Stimulated activated CD4-positive, alpha-beta T cell treated with anti-CD3 and anti-CD28 coated beads, TNF-alpha, amount 100 ng/mL, for 1 hour (primary cell): ENCODE measurements at regions not wholly inside any gene's neighbourhood (a gene's known extent, or its start where the extent isn't known, plus 50 kb on each side); places are given as distances from the start of the nearest gene placed in this dataset.

Source experiments
- DNase-seq, 3 donors: peaks; one replicate each; pipeline ENCODE4 v3.0.0-alpha.2; 2020; ENCODE audit warnings: low read depth in 3 of 3, low spot score in 1 of 3

DNA sequence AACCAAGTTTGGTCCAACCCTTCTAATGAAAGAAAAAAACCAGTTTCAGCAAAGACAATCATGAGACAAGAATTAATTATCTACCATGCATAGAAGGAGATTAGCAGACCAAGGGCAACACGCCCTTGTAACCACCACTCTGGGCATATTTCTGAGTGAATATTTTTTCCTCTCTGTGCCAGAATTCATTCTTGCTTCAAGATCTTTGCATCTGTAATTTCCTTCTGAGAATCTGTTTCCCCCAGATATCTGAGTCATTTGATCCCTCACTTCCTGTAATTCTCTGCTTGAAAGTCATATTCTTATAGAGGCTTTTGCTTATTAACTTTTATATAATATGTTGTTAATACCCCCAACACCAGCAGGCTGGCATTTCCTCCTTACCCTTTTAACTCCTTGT lies 243.7 kb downstream of the SLC16A7 start:
- DNase-seq = no peak

DNA sequence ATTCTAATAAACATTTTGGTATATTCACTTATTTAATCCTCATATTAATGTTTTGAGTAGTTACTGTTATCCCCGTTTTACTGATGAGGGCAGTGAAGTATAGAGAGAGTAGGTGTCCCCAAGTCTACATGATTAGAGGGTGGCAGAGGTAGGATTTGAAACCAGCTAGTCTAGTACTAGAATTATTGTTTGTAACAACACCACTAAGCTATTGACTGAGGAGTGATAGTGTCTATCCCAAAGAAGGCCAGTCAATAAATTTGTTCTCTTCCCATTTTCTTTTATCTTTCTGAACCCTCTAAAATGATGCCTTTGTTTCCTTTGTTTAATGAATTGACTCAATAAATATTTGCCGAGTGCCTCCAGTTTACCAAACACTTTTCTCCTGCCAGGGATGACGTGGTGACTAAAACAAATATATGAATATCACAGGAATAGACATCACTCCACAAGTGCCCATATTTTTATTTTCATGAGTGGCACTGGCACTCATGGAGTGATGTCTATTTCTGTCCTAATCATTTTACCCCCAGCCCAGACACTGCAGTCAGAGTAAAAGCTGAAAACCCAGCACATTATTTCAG lies 247.5 kb downstream of the SLC16A7 start:
- DNase-seq = no peak

DNA sequence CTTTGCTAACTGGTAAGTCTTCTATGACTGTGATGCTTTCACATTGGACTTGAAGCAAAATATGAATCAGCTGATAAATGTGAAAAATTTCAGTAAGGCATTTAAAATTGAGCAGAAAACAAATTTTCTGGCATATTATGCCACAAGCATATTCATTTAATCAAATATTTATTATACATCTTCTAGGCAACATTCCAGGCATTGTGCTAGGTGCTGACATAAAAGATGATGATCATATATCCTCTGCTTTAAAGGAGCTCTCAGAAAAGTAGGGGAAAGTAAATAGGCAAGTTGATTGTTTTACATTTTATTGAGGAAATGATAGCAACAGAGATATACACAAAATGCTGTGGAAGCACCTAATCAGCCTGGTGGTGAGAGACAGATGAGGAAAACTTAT lies 248.9 kb downstream of the SLC16A7 start:
- no peak for DNase-seq

DNA sequence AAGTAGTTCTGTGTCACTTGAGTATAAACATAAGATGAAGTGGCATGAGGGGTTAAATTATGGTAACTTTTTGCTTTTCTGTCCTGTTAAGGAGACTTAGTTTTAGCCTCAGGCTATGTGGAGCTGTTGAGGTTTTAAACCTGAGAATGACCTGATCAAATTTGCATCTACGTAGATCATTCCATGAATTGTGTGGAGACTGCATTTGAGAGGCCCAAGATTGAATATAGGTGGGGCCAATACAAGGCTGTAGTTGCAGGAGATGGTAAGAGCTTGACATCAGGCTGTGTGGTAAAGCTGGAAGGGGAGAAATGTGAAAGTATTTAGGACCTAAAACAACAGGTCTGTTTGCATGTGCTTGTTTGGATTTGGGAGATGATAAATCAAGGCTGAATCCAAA lies 249.5 kb downstream of the SLC16A7 start:
- no peak for DNase-seq

DNA sequence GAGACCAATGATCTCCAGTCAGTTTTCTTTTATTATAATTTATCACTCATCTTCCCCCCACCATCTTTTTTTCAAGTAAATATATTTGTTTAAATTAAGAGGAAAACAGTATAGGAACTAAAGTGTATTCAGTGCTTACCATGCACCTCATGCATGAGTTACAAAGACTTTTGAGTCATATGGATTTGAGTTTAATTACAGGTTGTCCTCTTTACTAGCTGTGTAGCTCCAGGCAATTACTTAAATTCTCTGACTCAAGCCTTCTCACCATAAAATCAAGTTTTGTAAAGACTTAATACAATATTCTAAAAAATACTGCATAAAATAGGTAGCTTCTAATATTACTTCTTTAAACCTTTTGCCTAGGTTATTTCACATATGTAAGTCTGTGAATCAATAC lies 251.3 kb downstream of the SLC16A7 start:
- no peak for DNase-seq

DNA sequence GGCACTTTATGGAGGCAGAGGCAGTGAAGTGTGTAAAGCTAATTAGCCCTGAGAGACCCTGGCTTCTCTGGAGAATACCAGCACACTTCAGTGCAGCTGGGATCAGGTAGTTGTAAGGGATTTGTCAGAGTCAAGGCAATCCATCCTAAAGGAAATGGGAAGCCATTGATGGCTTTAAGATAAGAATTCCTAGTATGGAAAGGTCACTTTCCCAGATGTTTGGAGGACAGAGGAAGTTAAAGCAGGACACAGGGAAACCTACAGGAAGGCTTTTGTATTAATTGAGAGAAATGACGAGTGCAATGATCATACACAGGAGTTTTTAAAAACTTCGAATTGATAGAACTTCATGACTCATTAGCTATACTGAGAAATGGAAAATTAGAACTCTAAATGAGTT lies 254.4 kb downstream of the SLC16A7 start:
- no peak for DNase-seq

DNA sequence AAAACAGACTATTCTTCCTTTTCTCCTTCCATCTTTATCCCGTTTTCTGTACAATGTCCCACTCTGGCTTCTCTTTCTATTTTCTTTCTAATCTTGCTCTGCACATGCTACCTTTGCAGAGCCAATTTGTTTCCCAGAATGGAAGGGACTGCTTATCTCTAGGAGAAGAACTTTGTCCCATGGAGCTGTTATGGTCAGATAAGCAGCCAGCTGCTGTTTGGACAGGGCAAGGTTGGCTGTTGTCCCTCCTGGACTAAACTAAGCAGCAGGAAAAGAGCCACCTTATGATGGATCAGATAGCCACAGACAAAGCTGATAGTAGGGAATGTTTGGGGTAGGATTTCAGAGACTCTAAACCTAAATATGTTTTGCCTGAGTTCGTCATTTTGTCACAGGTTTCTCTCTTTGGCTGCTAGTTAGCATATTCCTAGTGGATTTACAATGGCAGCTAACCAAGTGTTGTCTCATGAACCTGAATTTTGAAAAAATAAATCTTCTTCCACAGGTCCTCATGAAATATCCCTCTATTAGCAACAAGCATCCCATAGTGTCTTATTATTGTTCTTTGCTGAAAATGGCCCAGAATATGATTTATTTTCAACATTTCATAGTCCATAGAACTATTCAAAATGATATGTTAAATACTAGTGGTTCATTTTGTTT lies 262.8 kb downstream of the SLC16A7 start:
- no peak for DNase-seq

DNA sequence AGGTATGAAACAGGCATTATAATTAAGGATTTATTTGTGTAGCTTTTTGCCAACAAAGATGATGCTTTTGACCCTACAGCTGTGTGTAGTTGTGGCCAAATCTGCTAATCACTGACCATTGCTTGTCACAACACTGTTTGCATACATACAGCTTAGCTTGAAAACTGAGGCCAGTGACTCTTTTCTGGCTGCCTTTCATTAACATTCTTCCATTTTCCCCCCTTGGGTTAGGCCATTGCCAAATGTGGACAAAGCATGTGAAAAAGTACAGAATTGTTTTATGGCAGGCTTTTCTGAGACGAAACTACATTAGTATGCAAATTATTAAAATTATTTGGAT lies 263.3 kb downstream of the SLC16A7 start:
- DNase-seq = no peak

DNA sequence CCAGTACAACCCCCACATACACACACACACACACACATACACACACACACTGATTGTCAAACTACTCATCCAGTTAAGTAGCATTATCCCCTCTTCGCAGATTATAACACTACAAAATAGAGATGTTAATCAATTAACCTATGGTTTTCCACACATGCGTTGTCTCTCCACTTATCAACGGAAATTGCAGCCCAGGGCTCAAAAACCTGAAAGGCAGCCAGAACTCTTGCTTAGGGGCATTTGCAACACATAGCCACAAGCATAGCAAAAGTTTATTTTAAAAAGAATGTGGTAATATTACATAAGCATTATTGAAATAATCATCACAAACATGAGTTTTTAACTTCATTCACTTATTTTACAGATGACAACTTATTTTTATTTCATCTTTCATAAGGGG lies 265.8 kb downstream of the SLC16A7 start:
- DNase-seq = no peak

DNA sequence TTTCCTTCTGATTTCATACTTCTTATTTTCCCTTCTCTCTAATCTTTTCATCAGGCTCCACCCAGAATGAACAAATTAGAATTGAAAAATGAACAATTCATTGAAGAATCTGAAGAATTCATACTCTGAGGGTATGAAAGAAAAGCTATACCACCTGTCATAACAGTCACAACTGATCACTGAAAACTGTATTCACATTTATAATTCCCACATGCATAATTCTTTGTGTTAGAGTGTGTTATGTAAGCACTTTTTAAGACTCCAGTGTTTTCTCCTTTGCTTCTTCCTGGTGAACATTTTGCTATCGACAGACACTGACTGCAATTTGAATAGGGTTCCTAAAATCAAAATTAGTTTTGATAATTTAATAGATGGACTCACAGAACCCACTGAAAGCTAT lies 271.2 kb downstream of the SLC16A7 start:
- DNase-seq = no peak

DNA sequence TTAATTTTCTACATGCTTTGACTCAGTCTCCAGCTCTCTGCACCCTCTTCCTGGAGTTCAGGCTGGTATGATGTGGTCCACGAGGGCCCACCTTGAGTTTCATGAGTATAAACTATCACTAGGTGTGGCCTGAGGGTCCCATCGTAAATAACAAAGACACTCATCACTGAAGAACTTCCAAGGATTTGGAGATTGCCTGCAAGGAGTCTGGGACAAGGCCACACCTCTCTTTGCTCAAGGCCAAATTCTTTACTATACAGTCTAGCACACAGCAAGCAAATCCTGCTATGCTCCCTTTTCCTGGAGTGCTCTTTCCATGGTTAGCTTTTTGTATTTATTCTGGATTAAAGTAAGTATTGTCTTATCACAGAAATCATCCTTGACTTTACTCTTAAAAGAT lies 271.9 kb downstream of the SLC16A7 start:
- no peak for DNase-seq

DNA sequence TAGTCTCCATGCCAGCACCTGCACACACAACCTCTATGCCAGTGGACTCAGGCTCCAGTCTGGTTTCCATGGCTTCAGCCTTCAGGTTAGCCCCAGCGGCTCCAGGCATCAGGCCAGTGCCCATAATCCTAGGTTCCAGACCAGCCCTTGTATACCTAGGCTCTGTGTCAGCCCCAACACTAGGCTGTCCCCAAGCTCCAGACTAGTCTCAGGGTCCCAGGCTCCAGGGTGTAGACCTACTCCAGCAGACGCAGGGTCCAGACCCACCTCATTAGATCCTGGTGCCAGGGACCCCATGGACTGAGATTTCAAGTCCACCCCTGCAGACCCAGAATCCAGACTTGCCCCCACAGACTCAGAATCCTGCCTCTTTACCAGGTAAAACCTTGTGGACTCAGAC lies 275.9 kb downstream of the SLC16A7 start:
- DNase-seq = no peak

DNA sequence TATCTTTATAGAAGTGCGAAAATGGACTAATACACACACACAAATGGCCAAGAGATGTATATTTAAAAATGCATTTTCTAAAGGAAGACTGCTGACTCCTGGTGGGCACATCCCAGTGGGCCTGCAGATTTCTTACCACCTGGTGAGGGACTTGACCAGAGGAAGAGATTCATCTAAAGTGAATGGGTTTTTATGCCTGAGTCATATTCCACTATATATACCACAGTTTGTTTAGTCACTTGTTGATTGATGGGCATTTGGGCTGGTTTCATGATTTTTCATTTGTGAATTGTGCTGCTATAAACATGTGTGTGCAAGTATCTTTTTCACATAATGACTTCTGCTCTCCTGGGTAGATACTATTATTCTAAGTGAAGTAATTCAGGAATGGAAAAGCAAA lies 277.3 kb downstream of the SLC16A7 start:
- no peak for DNase-seq

DNA sequence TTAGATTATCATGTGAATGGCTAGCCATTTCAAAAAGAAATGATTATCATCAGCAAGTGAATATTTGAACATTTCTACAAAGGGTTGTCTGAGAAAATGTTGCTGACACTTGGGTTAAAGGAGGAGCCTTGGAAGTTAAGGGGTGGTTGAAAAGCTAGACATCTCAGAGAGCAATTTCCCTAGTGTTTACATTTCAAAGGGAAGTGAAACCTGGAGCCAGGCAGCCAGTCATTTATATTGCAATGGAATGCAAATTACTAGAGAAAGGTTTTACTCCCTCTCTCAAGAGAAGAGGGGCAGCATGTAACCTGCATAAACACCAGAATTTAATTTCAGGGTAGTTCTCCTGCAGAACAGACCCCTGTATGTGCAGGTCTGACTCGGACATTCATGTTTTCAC lies 279.0 kb downstream of the SLC16A7 start:
- no peak for DNase-seq

DNA sequence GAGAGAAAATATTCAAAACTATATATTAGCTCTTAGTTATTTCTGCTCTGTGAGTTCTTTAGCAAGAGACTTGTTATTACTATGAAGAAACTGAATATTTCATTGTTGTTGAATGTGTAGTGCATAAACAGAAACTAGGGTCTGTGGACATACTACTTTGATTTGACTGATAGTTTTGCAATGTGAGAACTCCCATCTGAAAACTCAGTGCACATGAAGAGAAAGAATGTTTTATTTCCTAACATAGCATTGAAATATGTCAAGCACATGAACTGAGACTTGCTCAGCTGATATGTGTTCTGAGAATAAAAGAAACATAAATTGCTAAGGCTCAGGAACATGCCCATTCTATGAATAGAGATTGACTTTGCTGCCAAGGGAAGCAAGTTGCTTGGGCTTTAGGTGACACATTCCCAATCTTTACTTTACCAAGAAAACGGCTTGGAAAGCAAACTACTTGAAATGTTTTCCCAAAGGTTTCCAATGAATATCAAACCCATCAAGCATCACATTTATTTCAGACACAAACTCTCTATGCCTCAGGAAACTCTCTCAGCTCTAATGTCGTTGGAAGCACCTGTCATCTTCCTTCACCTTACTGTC lies 290.4 kb downstream of the SLC16A7 start:
- no peak for DNase-seq

DNA sequence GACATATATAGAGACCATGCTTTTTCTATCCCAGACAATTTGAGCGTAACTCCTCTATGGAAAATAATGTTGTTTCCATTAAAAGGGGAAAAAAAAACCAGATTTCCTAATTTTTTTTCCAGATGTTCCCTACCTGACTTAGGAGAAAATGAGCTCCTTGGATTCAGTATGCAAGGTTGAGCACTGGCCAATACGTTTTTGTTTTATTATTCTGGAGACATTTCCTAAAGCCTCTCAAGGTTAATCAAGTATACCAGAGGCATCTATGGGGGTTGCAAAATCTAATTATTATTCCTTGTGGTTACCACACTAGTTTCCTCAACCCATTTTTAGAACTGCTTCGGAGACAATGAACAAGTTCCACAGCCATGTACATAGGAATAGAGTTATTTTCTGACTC lies 291.3 kb downstream of the SLC16A7 start:
- no peak for DNase-seq

DNA sequence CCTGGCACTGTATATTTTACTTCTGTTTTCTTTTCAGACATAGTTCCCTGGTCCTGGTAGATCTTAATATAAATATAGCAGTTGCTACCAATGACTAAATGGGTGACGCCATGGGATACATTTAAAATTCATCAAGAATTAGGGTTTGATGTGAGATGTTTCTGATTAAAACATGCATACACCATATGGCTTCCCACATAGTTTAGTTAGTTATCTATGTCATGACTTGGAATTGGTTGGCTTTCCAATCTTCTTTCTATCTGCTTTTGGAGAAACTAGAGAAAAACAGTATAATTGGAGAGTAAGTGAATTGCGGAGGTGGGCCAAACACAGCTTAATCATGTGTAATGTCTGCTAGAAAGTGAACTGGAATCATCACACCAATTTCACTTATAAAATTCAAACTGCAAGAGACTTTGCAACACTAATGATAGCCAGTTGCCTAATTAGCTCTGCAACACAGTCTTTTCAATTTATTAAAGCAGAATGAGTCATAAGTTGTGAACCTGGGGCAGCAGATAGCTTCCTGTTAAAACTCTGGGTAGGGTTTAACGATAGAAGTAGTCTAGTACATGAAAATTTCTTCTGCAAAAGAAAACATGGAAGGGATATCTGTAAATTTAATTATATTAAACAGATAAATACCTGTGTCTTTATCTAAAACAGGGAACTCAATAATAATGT lies 295.2 kb downstream of the SLC16A7 start:
- DNase-seq = no peak

DNA sequence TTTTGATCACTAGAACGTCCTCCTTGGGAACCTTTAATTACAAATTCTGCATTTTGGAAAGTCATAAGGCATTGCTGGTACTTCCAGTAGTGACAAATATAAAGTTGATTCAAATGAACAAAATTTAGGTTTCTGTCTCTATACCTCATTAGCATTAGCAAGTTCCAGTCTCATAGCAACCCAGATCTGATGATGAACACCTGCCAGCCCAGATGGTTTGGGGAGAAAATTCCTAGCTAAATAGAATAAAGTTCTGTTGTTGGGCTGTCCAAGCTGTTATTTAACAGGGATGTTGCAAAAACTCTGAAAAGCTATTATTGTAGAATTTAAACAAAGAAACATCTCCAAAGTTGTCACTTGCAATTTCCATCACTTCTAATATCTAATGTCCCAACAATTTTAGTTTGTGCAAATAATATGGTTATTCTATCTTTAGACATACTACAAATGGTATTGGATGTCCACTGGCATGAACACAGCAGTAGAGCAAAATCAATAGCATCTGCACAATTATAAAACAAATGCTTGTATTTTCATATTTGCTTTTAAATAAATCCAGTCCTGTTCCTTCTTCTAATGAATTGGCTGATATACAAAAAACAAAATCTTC lies 299.4 kb downstream of the SLC16A7 start:
- no peak for DNase-seq

DNA sequence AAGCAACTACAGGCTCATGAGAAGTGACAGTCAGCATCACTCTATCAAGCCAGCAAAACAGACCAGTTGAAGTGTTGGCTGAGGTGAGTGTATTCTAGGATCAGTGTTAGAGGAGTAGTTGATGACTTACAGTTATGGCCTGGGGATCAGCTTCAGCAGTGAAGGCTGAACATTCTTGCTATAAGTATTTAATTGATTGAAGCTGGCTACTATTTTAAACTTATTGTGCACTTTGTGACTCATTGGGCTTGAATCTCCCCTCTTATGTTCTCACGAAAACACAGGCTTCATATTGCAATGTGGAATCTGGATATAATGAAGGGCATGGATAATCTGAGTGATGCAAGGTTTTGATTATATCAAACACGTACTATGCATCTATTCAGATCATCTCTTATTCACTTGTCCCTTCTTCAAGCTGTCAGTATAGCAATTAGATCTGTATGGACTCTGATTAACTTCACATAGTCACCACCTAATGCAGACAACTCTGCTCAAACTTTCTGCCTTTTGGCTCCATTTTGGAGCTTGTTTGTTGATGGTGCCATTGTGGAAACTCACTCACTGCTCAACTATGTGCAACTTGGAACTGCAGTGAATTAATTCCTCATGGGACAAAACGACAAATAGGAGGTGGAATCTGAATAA lies 309.2 kb downstream of the SLC16A7 start:
- DNase-seq = no peak

DNA sequence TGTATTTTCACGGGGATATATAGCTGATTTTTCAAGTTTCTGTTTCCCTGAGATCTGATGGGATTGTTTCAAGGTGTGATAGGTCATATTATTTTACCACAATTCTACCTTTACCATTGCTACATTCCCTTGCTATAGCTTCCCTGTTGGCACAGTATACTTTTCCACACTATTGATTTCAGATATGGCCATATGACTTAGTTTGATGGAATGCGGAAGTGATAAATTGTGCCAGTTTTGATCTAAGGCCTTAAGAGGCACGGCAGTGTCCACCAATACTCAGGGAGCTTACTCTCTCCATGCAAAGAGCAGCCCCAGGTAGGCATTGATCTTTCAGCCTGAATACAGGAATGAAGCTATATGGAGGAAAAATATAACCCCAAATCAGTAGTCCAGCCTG lies 315.7 kb downstream of the SLC16A7 start:
- no peak for DNase-seq

DNA sequence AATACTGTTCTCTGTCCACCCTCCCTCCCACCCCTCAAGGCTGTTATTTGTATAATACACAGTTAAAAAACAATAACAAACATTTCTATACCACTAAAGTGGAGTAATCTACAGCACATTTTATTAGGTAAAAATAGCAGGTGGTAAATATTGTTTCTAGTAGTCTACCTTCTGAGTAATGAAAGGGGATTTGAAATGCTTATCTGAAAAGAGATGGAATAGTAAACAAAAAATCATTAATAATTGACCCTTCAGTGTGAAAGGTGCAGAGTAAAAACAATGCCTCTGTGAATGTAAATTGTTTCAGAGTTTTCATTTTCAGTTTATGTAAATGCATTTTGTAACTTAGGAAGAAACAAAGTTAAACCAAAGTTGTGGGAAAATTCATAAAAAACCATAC lies 321.2 kb downstream of the SLC16A7 start:
- DNase-seq = no peak

DNA sequence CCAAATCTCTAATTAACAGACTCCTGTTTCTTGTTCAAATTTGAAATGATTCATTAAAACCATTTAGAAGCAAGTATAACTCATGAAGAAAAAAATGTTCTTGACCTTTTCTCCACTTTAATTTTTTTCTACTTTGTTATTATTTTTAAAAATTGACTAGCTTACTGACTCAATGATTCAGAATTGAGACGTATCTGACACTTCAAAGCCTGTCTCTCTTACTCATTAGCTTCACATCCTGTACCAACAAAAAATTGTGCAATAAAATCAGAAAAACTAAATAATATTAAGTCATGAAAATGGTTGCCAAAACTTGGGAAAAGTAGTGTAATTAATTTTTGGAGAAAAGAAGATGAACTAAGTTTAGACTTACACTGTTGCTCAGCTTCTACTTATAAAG lies 331.2 kb downstream of the SLC16A7 start:
- no peak for DNase-seq
